ENCODE measurements at regions not wholly inside any gene's neighbourhood (a gene's known extent, or its start where the extent isn't known, plus 50 kb on each side); places are given as distances from the start of the nearest gene placed in this dataset.

DNA sequence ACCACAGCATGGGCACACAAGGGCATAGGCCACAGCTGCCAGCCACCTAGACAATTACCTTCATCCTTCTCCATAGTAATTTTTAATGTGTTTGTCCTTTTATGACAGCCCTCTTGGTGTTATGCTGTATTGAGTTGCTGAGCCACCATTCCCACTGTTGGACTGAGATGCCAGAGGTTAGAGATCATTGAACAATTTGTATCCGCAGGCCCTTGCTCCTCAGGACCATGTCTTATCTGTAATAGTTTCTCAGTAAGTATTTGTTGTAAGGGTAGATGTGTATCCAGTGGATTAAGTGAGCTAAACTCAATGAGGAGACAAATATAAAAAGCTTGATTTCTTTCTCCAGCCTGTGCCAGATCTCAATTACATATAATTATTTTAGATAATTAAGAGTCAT, 832.8 kb upstream of the ID2 start:
- Histone ChIP-seq H3K9ac (ENCODE audit: low read length) (no peak overlapping the region), H3K27ac (ENCODE audit: low read depth, low read length) (no peak overlapping the region), H3K4me2 (ENCODE audit: low read length) (no peak overlapping the region), H3K9me2 (ENCODE audit: insufficient read depth) (no peaks in the 10 kb centered on the region), H4K20me1 (ENCODE audit: insufficient read depth) (no peaks in the 10 kb centered on the region), H3K36me3 (ENCODE audit: control insufficient read depth in 1 of 2, insufficient read depth in 2 of 2, low read length in 2 of 2) (no peaks in the 10 kb centered on the region), H3K4me3 (replicated peaks in 1 of 2; ENCODE audit: low read depth in 1 of 2, low read length in 2 of 2) (no peak overlapping the region), H3K9me3 (ENCODE audit: control insufficient read depth in 1 of 2, insufficient read depth in 1 of 2, low read depth in 1 of 2, low read length in 2 of 2) (no peaks in the 10 kb centered on the region), H3K4me1 (ENCODE audit: control insufficient read depth in 1 of 2, insufficient read depth in 2 of 2, low read length in 2 of 2) (no peaks in the 10 kb centered on the region; a peak in 2 of 4 replicates), H3K79me2 (ENCODE audit: insufficient read depth, low read length) (no peaks in the 10 kb centered on the region), H3K27me3 (ENCODE audit: insufficient read depth, low read length) (peaks cover 27% of the 10 kb centered on the region), H2AFZ (ENCODE audit: low read depth, low read length, poor library complexity, severe bottlenecking) (no peak overlapping the region)
- TF ChIP-seq, protein P1, sequence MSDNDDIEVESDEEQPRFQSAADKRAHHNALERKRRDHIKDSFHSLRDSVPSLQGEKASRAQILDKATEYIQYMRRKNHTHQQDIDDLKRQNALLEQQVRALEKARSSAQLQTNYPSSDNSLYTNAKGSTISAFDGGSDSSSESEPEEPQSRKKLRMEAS (IDR thresholded peaks at IDR 0.05): no peak
- TF ChIP-seq, protein P2, sequence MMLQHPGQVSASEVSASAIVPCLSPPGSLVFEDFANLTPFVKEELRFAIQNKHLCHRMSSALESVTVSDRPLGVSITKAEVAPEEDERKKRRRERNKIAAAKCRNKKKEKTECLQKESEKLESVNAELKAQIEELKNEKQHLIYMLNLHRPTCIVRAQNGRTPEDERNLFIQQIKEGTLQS (IDR thresholded peaks at IDR 0.05): no peak
- TF ChIP-seq RAD21 (IDR thresholded peaks at IDR 0.05; ENCODE audit: low read depth) (no peak), SP1 (IDR thresholded peaks at IDR 0.05; ENCODE audit: low read depth) (no peak), YY1 (IDR thresholded peaks at IDR 0.05; ENCODE audit: extremely low read depth, insufficient replicate concordance, low read depth, low read length) (no peak), SRF (IDR thresholded peaks at IDR 0.05; ENCODE audit: low read depth) (no peak), SIN3A (IDR thresholded peaks at IDR 0.05; ENCODE audit: low read depth) (no peak), CBX3 (IDR thresholded peaks at IDR 0.05; ENCODE audit: low read depth) (no peak), ELF1 (IDR thresholded peaks at IDR 0.05; ENCODE audit: borderline replicate concordance, low read depth) (no peak), JUND (IDR thresholded peaks at IDR 0.05) (no peak), TCF7L2 (IDR thresholded peaks at IDR 0.05; ENCODE audit: borderline replicate concordance, extremely low read depth, insufficient read depth, insufficient read length) (no peak), ZNF274 (IDR thresholded peaks at IDR 0.05; ENCODE audit: low read depth, low read length) (no peak), EZH2phosphoT487 (IDR thresholded peaks at IDR 0.05; ENCODE audit: borderline replicate concordance) (no peak), ZFX (IDR thresholded peaks at IDR 0.05) (no peak), EZH2 (IDR thresholded peaks at IDR 0.05) (no peak), POLR2A (IDR thresholded peaks at IDR 0.05; ENCODE audit: borderline replicate concordance, extremely low read depth, insufficient read depth, insufficient read length) (no peak), CEBPB (IDR thresholded peaks at IDR 0.05; ENCODE audit: low read depth) (no peak)
- TF ChIP-seq, protein P3, sequence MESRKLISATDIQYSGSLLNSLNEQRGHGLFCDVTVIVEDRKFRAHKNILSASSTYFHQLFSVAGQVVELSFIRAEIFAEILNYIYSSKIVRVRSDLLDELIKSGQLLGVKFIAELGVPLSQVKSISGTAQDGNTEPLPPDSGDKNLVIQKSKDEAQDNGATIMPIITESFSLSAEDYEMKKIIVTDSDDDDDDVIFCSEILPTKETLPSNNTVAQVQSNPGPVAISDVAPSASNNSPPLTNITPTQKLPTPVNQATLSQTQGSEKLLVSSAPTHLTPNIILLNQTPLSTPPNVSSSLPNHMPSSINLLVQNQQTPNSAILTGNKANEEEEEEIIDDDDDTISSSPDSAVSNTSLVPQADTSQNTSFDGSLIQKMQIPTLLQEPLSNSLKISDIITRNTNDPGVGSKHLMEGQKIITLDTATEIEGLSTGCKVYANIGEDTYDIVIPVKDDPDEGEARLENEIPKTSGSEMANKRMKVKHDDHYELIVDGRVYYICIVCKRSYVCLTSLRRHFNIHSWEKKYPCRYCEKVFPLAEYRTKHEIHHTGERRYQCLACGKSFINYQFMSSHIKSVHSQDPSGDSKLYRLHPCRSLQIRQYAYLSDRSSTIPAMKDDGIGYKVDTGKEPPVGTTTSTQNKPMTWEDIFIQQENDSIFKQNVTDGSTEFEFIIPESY (IDR thresholded peaks at IDR 0.05; ENCODE audit: extremely low read depth, insufficient replicate concordance, low read length): no peak
- TF ChIP-seq, protein P4, sequence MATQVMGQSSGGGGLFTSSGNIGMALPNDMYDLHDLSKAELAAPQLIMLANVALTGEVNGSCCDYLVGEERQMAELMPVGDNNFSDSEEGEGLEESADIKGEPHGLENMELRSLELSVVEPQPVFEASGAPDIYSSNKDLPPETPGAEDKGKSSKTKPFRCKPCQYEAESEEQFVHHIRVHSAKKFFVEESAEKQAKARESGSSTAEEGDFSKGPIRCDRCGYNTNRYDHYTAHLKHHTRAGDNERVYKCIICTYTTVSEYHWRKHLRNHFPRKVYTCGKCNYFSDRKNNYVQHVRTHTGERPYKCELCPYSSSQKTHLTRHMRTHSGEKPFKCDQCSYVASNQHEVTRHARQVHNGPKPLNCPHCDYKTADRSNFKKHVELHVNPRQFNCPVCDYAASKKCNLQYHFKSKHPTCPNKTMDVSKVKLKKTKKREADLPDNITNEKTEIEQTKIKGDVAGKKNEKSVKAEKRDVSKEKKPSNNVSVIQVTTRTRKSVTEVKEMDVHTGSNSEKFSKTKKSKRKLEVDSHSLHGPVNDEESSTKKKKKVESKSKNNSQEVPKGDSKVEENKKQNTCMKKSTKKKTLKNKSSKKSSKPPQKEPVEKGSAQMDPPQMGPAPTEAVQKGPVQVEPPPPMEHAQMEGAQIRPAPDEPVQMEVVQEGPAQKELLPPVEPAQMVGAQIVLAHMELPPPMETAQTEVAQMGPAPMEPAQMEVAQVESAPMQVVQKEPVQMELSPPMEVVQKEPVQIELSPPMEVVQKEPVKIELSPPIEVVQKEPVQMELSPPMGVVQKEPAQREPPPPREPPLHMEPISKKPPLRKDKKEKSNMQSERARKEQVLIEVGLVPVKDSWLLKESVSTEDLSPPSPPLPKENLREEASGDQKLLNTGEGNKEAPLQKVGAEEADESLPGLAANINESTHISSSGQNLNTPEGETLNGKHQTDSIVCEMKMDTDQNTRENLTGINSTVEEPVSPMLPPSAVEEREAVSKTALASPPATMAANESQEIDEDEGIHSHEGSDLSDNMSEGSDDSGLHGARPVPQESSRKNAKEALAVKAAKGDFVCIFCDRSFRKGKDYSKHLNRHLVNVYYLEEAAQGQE (IDR thresholded peaks at IDR 0.05; ENCODE audit: low read depth): no peak
- TF ChIP-seq, protein P5, sequence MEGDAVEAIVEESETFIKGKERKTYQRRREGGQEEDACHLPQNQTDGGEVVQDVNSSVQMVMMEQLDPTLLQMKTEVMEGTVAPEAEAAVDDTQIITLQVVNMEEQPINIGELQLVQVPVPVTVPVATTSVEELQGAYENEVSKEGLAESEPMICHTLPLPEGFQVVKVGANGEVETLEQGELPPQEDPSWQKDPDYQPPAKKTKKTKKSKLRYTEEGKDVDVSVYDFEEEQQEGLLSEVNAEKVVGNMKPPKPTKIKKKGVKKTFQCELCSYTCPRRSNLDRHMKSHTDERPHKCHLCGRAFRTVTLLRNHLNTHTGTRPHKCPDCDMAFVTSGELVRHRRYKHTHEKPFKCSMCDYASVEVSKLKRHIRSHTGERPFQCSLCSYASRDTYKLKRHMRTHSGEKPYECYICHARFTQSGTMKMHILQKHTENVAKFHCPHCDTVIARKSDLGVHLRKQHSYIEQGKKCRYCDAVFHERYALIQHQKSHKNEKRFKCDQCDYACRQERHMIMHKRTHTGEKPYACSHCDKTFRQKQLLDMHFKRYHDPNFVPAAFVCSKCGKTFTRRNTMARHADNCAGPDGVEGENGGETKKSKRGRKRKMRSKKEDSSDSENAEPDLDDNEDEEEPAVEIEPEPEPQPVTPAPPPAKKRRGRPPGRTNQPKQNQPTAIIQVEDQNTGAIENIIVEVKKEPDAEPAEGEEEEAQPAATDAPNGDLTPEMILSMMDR (IDR thresholded peaks at IDR 0.05 in 2 of 3, conservative IDR thresholded peaks at IDR 0.05 in 1 of 3; ENCODE audit: borderline replicate concordance in 1 of 3, insufficient read depth in 1 of 3, low read depth in 2 of 3, low read length in 2 of 3): no peak
- CTCF ChIA-PET: no interaction called here
- no TSS peak for BruUV-seq (replicated peaks)
- RAD21 ChIA-PET (ENCODE audit: low non-redundant PET in 1 of 2, low total read pairs in 2 of 2, uncharacterized antibody in 2 of 2, unreplicated experiment in 2 of 2): no interaction called here
- DNase-seq (ENCODE audit: low read depth, low spot score): no peak
- POLR2A ChIA-PET: no interaction called here
- intact Hi-C loops (cut with micrococcal nuclease): no loop called here
- ATAC-seq: no peak
